HG03378 (cell line): ENCODE measurements at regions not wholly inside any gene's neighbourhood (a gene's known extent, or its start where the extent isn't known, plus 50 kb on each side); places are given as distances from the start of the nearest gene placed in this dataset.

Experiments used
- ATAC-seq: cut with Tn5 transposase; IDR thresholded peaks from one replicate; pipeline ENCODE4 v1.9.1; 2021; ENCODE audit warnings: mild to moderate bottlenecking, moderate library complexity; ENCODE audit not compliant: unreplicated experiment

DNA sequence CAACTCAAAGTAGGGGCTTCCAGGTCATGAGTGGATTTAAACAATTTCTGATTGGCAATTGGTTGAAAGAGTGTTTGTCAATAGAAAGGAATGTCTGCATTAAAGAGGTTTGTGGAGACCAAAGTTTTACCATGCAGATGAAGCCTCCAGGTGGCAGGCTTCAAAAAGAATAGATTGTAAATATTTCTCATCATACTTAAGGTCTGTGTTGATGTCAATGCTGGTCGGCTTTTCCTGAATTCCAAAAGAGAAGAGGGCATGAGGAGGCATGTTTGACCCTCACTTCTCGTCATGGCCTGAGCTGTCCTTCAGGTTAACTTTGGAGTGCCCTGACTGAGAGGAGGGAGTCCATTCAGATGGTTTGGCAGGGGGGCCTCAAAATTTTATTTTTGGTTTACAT, 125.4 kb upstream of the RFC3 start:
- no peak for ATAC-seq

- ATAC-seq, result no peak
Observed at GRCh38 chr13:33694546-33694945, 123.4 kb upstream of the RFC3 start.

DNA sequence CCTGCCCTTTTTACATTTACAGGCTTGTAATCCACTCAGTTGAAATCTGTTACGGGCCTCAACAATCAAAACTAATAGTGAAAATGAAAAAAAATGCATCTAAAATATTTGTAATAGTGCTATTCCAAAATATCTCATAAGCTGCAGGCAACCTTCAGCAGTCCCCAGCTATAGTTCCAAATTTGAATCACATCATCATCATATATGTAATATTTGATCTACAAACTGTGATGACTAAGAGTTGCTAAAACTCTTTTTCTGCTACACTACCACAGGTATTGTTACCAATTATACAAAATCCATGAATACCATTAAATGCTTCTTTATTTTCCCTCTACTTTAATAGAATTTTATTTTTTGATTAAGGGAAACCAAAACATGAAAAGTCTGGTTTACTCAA, 121.4 kb upstream of the RFC3 start:
- no peak for ATAC-seq

- ATAC-seq, result no peak
Observed at GRCh38 chr13:33697926-33698325, 120.0 kb upstream of the RFC3 start.

- ATAC-seq, result no peak
Observed at GRCh38 chr13:33707449-33707848, 110.5 kb upstream of the RFC3 start.

- ATAC-seq, result no peak
Observed at GRCh38 chr13:33710924-33711323, 107.0 kb upstream of the RFC3 start.

- ATAC-seq, result no peak
Observed at GRCh38 chr13:33711436-33711835, 106.5 kb upstream of the RFC3 start.

- no peak for ATAC-seq
Observed at GRCh38 chr13:33717775-33718174, 100.2 kb upstream of the RFC3 start.

GRCh38 chr13:33721724-33722123, 96.2 kb upstream of the RFC3 start:
- ATAC-seq, result no peak

- ATAC-seq, result peak; percentile 37
Observed at GRCh38 chr13:33722216-33722915, 95.6 kb upstream of the RFC3 start.

DNA sequence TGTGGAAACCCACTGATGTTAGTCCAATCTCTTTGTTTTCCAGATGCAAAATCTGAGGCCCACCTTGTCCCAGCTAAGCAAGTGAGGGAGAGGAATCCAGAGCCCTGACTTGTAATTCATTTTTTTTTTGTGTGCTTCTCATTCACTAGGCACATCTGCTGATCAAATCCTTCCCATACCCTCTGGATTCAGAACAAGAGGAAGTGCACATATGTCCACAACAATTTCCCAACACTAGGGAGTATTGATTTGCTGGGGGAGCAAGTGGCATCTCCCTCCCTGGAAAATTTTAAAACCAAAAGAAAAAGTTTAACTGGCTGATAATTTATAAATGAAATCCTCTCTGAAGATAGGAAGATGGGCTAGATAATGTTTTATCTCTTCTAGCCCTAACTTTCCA, 94.6 kb upstream of the RFC3 start:
- peak; percentile 1 for ATAC-seq

DNA sequence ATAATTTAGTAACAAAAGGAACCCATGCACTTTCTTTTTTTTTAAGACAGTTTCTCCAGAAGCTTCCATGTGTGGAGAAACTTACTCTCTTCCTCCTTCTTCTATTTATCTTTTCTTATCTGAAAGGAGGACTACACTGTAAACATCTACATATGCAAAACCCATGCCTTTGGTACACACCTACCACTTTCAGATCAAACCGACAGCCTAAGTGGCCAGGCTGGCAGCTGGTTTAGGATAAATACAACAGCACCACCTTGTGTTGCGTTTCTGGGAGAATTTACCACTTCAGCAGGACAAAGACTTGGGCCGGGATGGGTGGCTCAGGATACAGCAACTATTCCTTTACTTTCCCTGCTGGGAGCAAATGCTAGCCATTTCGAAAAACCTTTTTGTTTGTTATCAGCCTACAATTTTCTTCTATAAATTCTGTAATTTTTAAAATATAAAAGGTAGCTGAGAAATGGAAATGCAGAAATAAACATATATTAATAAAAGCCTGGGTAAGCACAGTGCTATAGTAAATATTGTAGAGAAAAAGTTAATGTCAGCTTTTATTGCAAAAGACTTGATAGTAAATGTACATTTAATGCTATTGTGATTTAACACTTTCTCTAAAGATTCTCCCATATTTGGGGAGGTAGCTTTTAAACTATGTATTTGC, 94.0 kb upstream of the RFC3 start:
- peak; percentile 63 for ATAC-seq

GRCh38 chr13:33725340-33725739, 92.6 kb upstream of the RFC3 start:
- ATAC-seq, result no peak

DNA sequence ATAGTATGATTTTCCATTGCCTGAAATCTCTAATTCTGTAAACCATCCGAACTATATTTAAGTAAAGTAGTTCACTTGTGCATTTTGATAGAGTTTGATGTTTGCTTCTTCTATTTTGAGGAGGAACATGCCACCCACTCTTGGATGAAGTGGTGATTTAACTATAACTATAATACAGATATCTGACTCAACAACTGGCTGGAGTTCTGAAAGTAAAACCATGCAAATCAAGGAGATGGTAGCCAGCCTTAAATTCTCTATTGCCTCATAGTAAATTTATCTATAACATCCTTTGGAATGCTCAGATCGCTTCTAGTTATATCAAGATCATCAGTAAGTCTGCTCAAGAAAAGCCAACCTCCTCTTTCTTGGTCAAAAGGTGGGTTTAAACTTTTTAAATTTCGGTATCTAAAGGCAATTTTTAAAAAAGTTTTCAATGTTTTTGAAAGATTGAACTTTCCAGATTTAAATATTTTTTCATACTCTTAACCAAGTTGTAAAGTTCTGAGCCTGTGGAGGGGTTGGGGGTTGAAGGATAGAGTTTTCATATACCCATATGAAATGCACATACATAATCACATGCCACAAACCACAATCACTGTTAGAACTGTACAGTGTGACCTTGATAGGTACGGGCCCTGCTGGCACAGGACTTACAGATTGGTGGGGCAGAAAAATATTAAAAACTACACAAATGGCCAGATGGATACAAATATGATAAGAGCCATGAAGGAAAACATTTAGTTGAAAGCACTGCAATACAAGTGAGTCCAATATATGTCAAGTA, 90.5 kb upstream of the RFC3 start:
- ATAC-seq, result no peak

GRCh38 chr13:33728271-33729037, 89.5 kb upstream of the RFC3 start:
- ATAC-seq, result peak; percentile 94

DNA sequence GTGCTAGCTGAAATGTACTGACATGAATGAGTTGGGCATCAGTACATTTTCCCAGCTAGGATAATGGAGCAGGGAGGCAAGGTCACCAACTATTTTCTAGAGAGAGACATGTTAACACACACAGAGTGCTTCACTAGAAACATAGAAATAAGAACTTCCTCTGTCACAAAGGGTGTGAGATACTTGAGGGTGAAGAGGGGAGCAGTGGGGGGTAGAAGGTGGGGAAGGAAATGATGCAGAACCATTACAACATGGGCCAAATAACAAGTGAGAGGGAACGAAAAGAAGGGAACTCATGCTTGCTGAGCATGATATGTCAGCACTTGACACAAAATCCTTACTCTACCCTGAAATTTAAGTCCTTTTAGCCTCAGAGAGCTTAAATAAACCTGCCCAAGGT, 87.8 kb upstream of the RFC3 start:
- ATAC-seq, result no peak

GRCh38 chr13:33730619-33731018, 87.3 kb upstream of the RFC3 start:
- ATAC-seq, result no peak

GRCh38 chr13:33735276-33735675, 82.7 kb upstream of the RFC3 start:
- ATAC-seq, result no peak

DNA sequence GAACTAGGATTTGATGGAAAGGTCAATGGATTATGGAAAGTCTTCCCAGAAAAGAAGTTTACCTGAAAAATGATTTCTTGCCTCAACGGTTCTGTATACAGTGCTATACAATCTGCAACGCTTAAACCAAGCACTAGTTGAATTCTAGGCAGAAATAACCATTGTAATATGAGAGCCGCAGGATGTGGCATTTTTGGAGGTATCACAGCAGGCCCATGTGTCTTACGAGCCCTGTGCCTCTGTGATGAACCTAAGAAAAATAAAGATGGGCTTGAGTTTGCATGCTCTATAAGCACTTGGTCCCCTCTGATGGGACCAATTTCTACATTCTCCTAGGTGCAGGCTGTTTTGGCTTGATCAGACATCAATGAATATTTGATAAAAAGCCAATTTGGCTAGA, 78.7 kb upstream of the RFC3 start:
- ATAC-seq, result no peak

DNA sequence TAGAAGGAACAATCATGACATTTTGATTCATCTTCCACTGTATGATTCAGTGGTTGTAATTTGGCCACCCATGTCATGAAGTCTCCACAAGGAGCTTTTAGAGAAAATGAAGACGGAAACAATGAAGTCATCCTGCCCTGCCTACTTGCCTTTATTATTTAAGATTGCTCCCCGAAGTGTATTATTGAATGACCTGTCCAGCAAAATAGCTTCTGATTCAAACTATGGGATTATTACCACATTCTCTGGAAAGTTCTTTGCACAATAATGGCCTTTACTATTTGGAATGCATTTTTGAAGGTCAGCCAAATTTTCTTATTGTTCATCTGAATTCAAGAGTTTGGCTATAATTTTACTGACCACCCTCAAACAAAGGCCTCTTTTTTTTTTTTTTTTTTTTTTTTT, 77.8 kb upstream of the RFC3 start:
- no peak for ATAC-seq

DNA sequence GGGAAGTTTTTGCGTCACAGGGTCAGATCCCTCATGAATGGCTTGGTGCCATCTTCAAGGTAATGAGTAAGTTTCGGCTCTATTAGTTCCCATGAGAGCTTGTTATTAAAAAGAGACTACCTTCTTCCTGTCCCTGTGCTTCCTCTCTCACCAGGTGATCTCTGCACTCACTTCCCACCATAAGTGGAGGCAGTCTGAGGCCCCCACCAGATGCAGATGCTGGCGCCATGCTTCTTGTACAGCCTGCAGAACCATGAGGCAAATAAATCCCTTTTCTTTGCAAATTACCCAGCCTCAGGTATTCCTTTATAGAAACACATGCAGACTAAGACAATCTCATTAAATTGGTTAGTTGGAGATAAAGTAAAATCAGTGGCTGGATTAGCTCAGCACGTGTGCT, 75.6 kb upstream of the RFC3 start:
- no peak for ATAC-seq
